OCI-LY3 (cell line): ENCODE measurements at regions not wholly inside any gene's neighbourhood (a gene's known extent, or its start where the extent isn't known, plus 50 kb on each side); places are given as distances from the start of the nearest gene placed in this dataset.

Experiments
- H2AFZ ChIP-seq: fragments of 200-600, 300-600 bp; shearing (Covaris generic); 2 replicates; pipeline ENCODE4 v1.6.0; 2014; ENCODE audit warnings: antibody characterized with exemption, low read depth, low read length
- H3K27ac ChIP-seq: fragments of 200-600, 300-600 bp; sonication (generic); 2 replicates; pipeline ENCODE4 v1.5.1; 2014; ENCODE audit warnings: mild to moderate bottlenecking, low read length, moderate library complexity, mixed read lengths
- H3K27me3 ChIP-seq: fragments of 200-600, 300-600 bp; sonication (generic); 2 replicates; pipeline ENCODE4 v1.6.1; 2014; ENCODE audit warnings: low read depth, low read length, mixed read lengths
- H3K36me3 ChIP-seq: fragments of 200-600, 300-600 bp; sonication (generic); replicated peaks from 2 replicates; pipeline ENCODE3; 2014; ENCODE audit warnings: low read depth, low read length, mixed read lengths
- H3K4me1 ChIP-seq: fragments of 300-600, 200-600 bp; sonication (generic); 2 replicates; pipeline ENCODE4 v1.6.1; 2014; ENCODE audit warnings: low read length, mixed read lengths
- H3K4me2 ChIP-seq: fragments of 200-600, 300-600 bp; sonication (generic); 2 replicates; pipeline ENCODE4 v1.6.1; 2014; ENCODE audit warnings: low read length, mixed read lengths
- H3K4me3 ChIP-seq: fragments of 300-600, 200-600 bp; sonication (generic); 2 replicates; pipeline ENCODE4 v1.5.1; 2014; ENCODE audit warnings: antibody characterized with exemption, mild to moderate bottlenecking, low read length, moderate library complexity
- H3K79me2 ChIP-seq: fragments of 300-600, 200-600 bp; shearing (Covaris generic); 2 replicates; pipeline ENCODE4 v1.6.1; 2014; ENCODE audit warnings: mild to moderate bottlenecking, low read length, mixed read lengths
- H3K9ac ChIP-seq: fragments of 300-600, 200-600 bp; shearing (Covaris generic); 2 replicates; pipeline ENCODE4 v1.6.0; 2014; ENCODE audit warnings: mild to moderate bottlenecking, low read length, moderate library complexity
- H3K9me3 ChIP-seq: fragments of 200-600, 300-600 bp; shearing (Covaris generic); 2 replicates; pipeline ENCODE4 v1.6.1; 2014; ENCODE audit warnings: low read length, mixed read lengths; ENCODE audit not compliant: insufficient read depth
- H4K20me1 ChIP-seq: fragments of 200-600, 300-600 bp; sonication (generic); 2 replicates; pipeline ENCODE4 v1.6.1; 2016; ENCODE audit warnings: low read length, mixed read lengths; ENCODE audit not compliant: insufficient read depth
- EZH2phosphoT487 ChIP-seq: fragments of 200-600 bp; shearing (Covaris generic); IDR thresholded peaks from 2 replicates; pipeline ENCODE4 v1.6.1; 2018; ENCODE audit warnings: antibody characterized with exemption, mixed run types, low read depth
- TF ChIP-seq, protein P1 (sequence below): fragments of 200-600, 300-600 bp; sonication (generic); IDR thresholded peaks from 2 replicates; pipeline ENCODE4 v1.5.1; 2014; ENCODE audit warnings: antibody characterized with exemption, low read length, low read depth

- Histone ChIP-seq H3K36me3 (no peaks in the 10 kb centered on the region), H3K4me3 (no peak overlapping the region), H3K27me3 (peaks cover 59% of the 10 kb centered on the region), H3K4me2 (no peak overlapping the region), H3K9me3 (no peaks in the 10 kb centered on the region), H3K9ac (no peak overlapping the region), H3K27ac (no peak overlapping the region), H2AFZ (no peak overlapping the region), H3K4me1 (peaks cover 47% of the 10 kb centered on the region), H4K20me1 (no peaks in the 10 kb centered on the region), H3K79me2 (no peaks in the 10 kb centered on the region)
- TF ChIP-seq EZH2phosphoT487 = no peak
- TF ChIP-seq, protein P1, sequence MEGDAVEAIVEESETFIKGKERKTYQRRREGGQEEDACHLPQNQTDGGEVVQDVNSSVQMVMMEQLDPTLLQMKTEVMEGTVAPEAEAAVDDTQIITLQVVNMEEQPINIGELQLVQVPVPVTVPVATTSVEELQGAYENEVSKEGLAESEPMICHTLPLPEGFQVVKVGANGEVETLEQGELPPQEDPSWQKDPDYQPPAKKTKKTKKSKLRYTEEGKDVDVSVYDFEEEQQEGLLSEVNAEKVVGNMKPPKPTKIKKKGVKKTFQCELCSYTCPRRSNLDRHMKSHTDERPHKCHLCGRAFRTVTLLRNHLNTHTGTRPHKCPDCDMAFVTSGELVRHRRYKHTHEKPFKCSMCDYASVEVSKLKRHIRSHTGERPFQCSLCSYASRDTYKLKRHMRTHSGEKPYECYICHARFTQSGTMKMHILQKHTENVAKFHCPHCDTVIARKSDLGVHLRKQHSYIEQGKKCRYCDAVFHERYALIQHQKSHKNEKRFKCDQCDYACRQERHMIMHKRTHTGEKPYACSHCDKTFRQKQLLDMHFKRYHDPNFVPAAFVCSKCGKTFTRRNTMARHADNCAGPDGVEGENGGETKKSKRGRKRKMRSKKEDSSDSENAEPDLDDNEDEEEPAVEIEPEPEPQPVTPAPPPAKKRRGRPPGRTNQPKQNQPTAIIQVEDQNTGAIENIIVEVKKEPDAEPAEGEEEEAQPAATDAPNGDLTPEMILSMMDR = no peak
Observed at GRCh38 chr20:55271371-55271770, 733.9 kb downstream of the CBLN4 start.

- Histone ChIP-seq H3K9me3 (no peaks in the 10 kb centered on the region), H2AFZ (no peak overlapping the region), H3K27me3 (peaks cover 67% of the 10 kb centered on the region), H3K79me2 (no peaks in the 10 kb centered on the region), H3K4me2 (peak overlapping the region; percentile 21), H3K4me1 (peaks cover 61% of the 10 kb centered on the region), H3K27ac (no peak overlapping the region), H4K20me1 (no peaks in the 10 kb centered on the region), H3K36me3 (peaks cover 7% of the 10 kb centered on the region), H3K4me3 (no peak overlapping the region), H3K9ac (no peak overlapping the region)
- TF ChIP-seq, protein P1 = no peak
- no peak for TF ChIP-seq EZH2phosphoT487
Observed at GRCh38 chr20:55269913-55270312, 735.4 kb downstream of the CBLN4 start.

- TF ChIP-seq, protein P1 = no peak
- peak; percentile 98 for TF ChIP-seq EZH2phosphoT487
- H3K27ac ChIP-seq = peak overlapping the region; percentile 72
- H4K20me1 ChIP-seq = no peaks in the 10 kb centered on the region
- peaks cover 65% of the 10 kb centered on the region for H3K4me1 ChIP-seq
- no peak overlapping the region for H2AFZ ChIP-seq
- no peaks in the 10 kb centered on the region for H3K9me3 ChIP-seq
- peak overlapping the region; percentile 29 for H3K9ac ChIP-seq
- peak overlapping the region; percentile 81 for H3K4me2 ChIP-seq
- H3K79me2 ChIP-seq = no peaks in the 10 kb centered on the region
- peaks cover 9% of the 10 kb centered on the region for H3K36me3 ChIP-seq
- peak overlapping the region; percentile 56 for H3K4me3 ChIP-seq
- H3K27me3 ChIP-seq = peaks cover 75% of the 10 kb centered on the region
Observed at GRCh38 chr20:55266361-55266760, 739.0 kb downstream of the CBLN4 start.

DNA sequence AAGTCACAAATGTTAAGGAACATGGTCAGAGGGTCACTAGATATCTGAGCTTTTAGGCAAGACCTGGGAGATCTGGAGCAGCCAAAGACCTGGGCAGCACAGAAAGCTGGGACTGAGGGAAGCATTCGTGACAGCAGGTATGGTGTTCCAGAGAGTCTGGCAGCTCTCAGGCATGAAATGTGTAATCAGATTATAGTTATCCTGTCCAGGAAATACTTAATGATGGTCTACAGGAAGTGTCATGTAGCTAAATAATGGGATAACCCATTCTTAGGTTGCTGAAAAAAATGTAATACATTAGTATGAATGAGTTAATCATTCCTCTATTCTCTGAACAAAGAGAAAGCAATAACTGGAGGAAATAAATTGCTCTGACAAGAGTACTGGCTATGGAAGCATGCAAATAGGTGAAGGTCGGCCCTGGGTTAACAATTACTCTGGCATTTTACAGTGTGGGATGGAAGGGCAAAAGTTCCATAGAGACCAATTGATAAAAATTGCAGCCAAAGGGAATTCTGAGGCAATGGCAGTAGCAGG, 740.5 kb downstream of the CBLN4 start:
- TF ChIP-seq, protein P1 = no peak
- TF ChIP-seq EZH2phosphoT487 = no peak
- H3K4me3 ChIP-seq = no peak overlapping the region
- H3K9ac ChIP-seq = no peak overlapping the region
- H2AFZ ChIP-seq = no peak overlapping the region
- H3K4me1 ChIP-seq = peaks cover 51% of the 10 kb centered on the region
- no peaks in the 10 kb centered on the region for H3K9me3 ChIP-seq
- H3K27ac ChIP-seq = no peak overlapping the region
- peaks cover 62% of the 10 kb centered on the region for H3K27me3 ChIP-seq
- no peak overlapping the region for H3K4me2 ChIP-seq
- peaks cover 9% of the 10 kb centered on the region for H3K36me3 ChIP-seq
- H3K79me2 ChIP-seq = no peaks in the 10 kb centered on the region
- H4K20me1 ChIP-seq = no peaks in the 10 kb centered on the region
